GM23338 (cell line): ENCODE measurements at regions not wholly inside any gene's neighbourhood (a gene's known extent, or its start where the extent isn't known, plus 50 kb on each side); places are given as distances from the start of the nearest gene placed in this dataset.

Experiments used
- ATAC-seq: fragments of 200-7000 bp; cut with Tn5 transposase; 3 replicates; pipeline ENCODE4 v1.9.1; 2020
- DNase-seq: peaks from one replicate; pipeline ENCODE4 v3.0.0-alpha.2; 2015; ENCODE audit warnings: low spot score
- H2AFZ ChIP-seq: fragments of 200-600 bp; sonication (generic); 2 replicates; pipeline ENCODE4 v1.8.0; 2016; ENCODE audit warnings: antibody characterized with exemption, mild to moderate bottlenecking, moderate library complexity
- H3F3A ChIP-seq: fragments of 200-600 bp; sonication (generic); replicated peaks from 2 replicates; pipeline ENCODE4 v1.8.0; 2017; ENCODE audit warnings: antibody characterized with exemption, mixed run types, low read depth
- H3K27ac ChIP-seq: fragments of 200-600 bp; sonication (generic); 2 replicates; pipeline ENCODE4 v1.6.1; 2016; ENCODE audit warnings: low read depth
- H3K27me3 ChIP-seq: fragments of 200-600 bp; sonication (generic); 2 replicates; pipeline ENCODE4 v1.8.0; 2016; ENCODE audit warnings: mild to moderate bottlenecking, mixed run types, moderate library complexity; ENCODE audit not compliant: insufficient read depth
- H3K36me3 ChIP-seq: fragments of 200-600 bp; sonication (generic); 2 replicates; pipeline ENCODE4 v1.8.0; 2016; ENCODE audit warnings: mild to moderate bottlenecking; ENCODE audit not compliant: insufficient read depth
- H3K4me1 ChIP-seq: fragments of 200-600 bp; sonication (generic); 2 replicates; pipeline ENCODE4 v1.8.0; 2016; ENCODE audit warnings: mild to moderate bottlenecking, moderate library complexity; ENCODE audit not compliant: insufficient read depth
- H3K4me2 ChIP-seq: fragments of 200-600 bp; sonication (generic); 2 replicates; pipeline ENCODE4 v1.7.1; 2017; ENCODE audit warnings: mixed run types
- H3K4me3 ChIP-seq: fragments of 200-600 bp; sonication (generic); 2 replicates; pipeline ENCODE4 v1.6.1; 2016; ENCODE audit warnings: mixed run types
- H3K79me2 ChIP-seq: fragments of 200-600 bp; sonication (generic); replicated peaks from 2 replicates; pipeline ENCODE4 v1.8.0; 2017; ENCODE audit warnings: mild to moderate bottlenecking; ENCODE audit not compliant: insufficient read depth
- H3K9me2 ChIP-seq: fragments of 200-600 bp; sonication (generic); 2 replicates; pipeline ENCODE4 v1.8.0; 2017; ENCODE audit not compliant: insufficient read depth
- H4K20me1 ChIP-seq: fragments of 200-600 bp; sonication (generic); replicated peaks from 2 replicates; pipeline ENCODE4 v1.8.0; 2017; ENCODE audit warnings: mild to moderate bottlenecking; ENCODE audit not compliant: insufficient read depth
- H3K27ac Mint-ChIP-seq: 2 replicates; pipeline ENCODE4 v1.8.0; 2020; ENCODE audit warnings: inconsistent platforms, mild to moderate bottlenecking, moderate library complexity, mixed read lengths
- H3K27me3 Mint-ChIP-seq: 3 replicates; pipeline ENCODE4 v1.8.0; 2022; ENCODE audit warnings: low read depth, mild to moderate bottlenecking, moderate library complexity, mixed read lengths, inconsistent platforms; ENCODE audit not compliant: insufficient read depth, poor library complexity
- H3K36me3 Mint-ChIP-seq: 3 replicates; pipeline ENCODE4 v1.8.0; 2021; ENCODE audit warnings: low read depth, mild to moderate bottlenecking, inconsistent platforms, moderate library complexity, mixed read lengths
- H3K4me1 Mint-ChIP-seq: 3 replicates; pipeline ENCODE4 v1.8.0; 2020; ENCODE audit warnings: mild to moderate bottlenecking, inconsistent platforms, mixed read lengths
- H3K4me3 Mint-ChIP-seq: 3 replicates; pipeline ENCODE4 v1.8.0; 2021; ENCODE audit warnings: moderate library complexity, mild to moderate bottlenecking, inconsistent platforms, mixed read lengths
- H3K9me3 Mint-ChIP-seq: 3 replicates; pipeline ENCODE4 v1.8.0; 2020; ENCODE audit warnings: moderate library complexity, mild to moderate bottlenecking, inconsistent platforms, mixed read lengths
- CTCF ChIP-seq, 2 experiments: fragments of 200-600 bp in 1 of 2; sonication (generic) in 1 of 2; conservative IDR thresholded peaks; 2 replicates each; pipeline versions ENCODE4 v1.5.1 to v1.6.1; 2016 to 2017; ENCODE audit warnings: antibody characterized with exemption in 2 of 2, low read depth in 2 of 2, mild to moderate bottlenecking in 2 of 2, moderate library complexity in 1 of 2
- ETS1 ChIP-seq: IDR thresholded peaks from 2 replicates; pipeline ENCODE4 v1.6.1; 2016; ENCODE audit warnings: antibody characterized with exemption
- JUNB ChIP-seq: IDR thresholded peaks from one replicate; pipeline ENCODE4 v1.6.1; 2016; ENCODE audit warnings: antibody characterized with exemption; ENCODE audit not compliant: unreplicated experiment
- NANOG ChIP-seq: IDR thresholded peaks from 2 replicates; pipeline ENCODE4 v1.6.1; 2016; ENCODE audit warnings: antibody characterized with exemption, borderline replicate concordance
- POLR2AphosphoS5 ChIP-seq: IDR thresholded peaks from 2 replicates; pipeline ENCODE4 v1.6.1; 2016; ENCODE audit warnings: antibody characterized with exemption, low read depth
- REST ChIP-seq: IDR thresholded peaks from one replicate; pipeline ENCODE4 v1.6.1; 2018; ENCODE audit warnings: antibody characterized with exemption; ENCODE audit not compliant: unreplicated experiment
- STAT1 ChIP-seq: IDR thresholded peaks from one replicate; pipeline ENCODE4 v1.6.1; 2016; ENCODE audit warnings: antibody characterized with exemption; ENCODE audit not compliant: unreplicated experiment
- ZNF114 ChIP-seq: fragments of 250-450 bp; sonication (Bioruptor Pico); IDR thresholded peaks from 2 replicates; pipeline ENCODE4 v1.5.0; 2020; ENCODE audit warnings: mild to moderate bottlenecking, moderate library complexity
- ZNF331 ChIP-seq: fragments of 250-450 bp; sonication (Bioruptor Pico); IDR thresholded peaks from 2 replicates; pipeline ENCODE4 v1.5.0; 2020; ENCODE audit warnings: low read depth, mild to moderate bottlenecking, moderate library complexity
- ZNF462 ChIP-seq: fragments of 250-450 bp; sonication (Bioruptor Pico); IDR thresholded peaks from 2 replicates; pipeline ENCODE4 v1.5.0; 2020; ENCODE audit warnings: mild to moderate bottlenecking, moderate library complexity

GRCh38 chr12:116638376-116638775 is 79.2 kb downstream of the MAP1LC3B2 start:
- Histone ChIP-seq H3K4me2 (no peak overlapping the region), H2AFZ (no peak overlapping the region), H3K36me3 (no peaks in the 10 kb centered on the region), H3F3A (no peaks in the 10 kb centered on the region), H3K4me1 (no peaks in the 10 kb centered on the region), H3K27me3 (no peaks in the 10 kb centered on the region), H3K79me2 (no peaks in the 10 kb centered on the region), H3K9me2 (0 out of 2 replicates have a peak, but pooled peaks cover 4% of the 10 kb centered on the region), H4K20me1 (0 out of 2 replicates have a peak, but pooled peaks cover 2% of the 10 kb centered on the region), H3K27ac (no peak overlapping the region), H3K4me3 (no peak overlapping the region)
- H3K9me3 Mint-ChIP-seq, result no peaks in the 10 kb centered on the region
- ATAC-seq, result no peak
- no peaks in the 10 kb centered on the region for H3K27me3 Mint-ChIP-seq
- peaks cover 7% of the 10 kb centered on the region; the same call in 2 of the 3 replicates for H3K4me1 Mint-ChIP-seq
- H3K36me3 Mint-ChIP-seq, result no peaks in the 10 kb centered on the region
- DNase-seq, result no peak
- no peak for TF ChIP-seq ZNF462 (CRISPR knock-in tag)
- TF ChIP-seq NANOG, result no peak
- no peak for TF ChIP-seq ETS1
- no peak for TF ChIP-seq ZNF114 (CRISPR knock-in tag)
- no peak for TF ChIP-seq STAT1
- no peak for TF ChIP-seq CTCF (conservative IDR thresholded peaks at IDR 0.05; ENCODE audit: low read depth in 2 of 2)
- TF ChIP-seq JUNB, result no peak
- TF ChIP-seq ZNF331, result no peak
- TF ChIP-seq POLR2AphosphoS5, result no peak
- TF ChIP-seq REST, result no peak
- H3K4me3 Mint-ChIP-seq, result no peak overlapping the region
- H3K27ac Mint-ChIP-seq, result no peak overlapping the region
